DMS53 (cell line): ENCODE measurements at regions not wholly inside any gene's neighbourhood (a gene's known extent, or its start where the extent isn't known, plus 50 kb on each side); places are given as distances from the start of the nearest gene placed in this dataset.

ENCODE experiments used
- DNase-seq: peaks from one replicate; lab custom pipeline; 2025; lab: John Stamatoyannopoulos, UW

- no peak for DNase-seq
Observed at GRCh38 chr3:106611841-106612240, 743.0 kb upstream of the CBLB start.

DNA sequence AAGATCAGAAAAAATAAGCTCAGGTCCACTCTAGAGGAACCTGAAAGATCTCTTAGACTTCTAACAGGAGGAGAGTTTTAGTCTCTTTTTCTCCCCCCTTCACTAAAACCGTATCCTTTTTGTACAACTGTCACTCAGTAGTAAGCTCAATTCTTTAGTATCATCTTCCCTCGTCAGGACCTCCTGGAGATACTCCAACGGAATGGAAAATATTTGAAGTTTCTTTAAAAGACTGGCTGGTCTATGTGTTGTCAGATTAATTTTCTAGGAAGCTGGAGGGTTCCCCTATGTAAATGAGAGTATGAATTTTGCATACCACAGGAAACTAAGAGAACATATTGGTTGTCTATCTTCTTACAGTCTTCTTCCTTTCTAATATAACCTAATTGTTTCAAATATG is 747.7 kb upstream of the CBLB start:
- no peak for DNase-seq

GRCh38 chr3:106617276-106617675 is 748.5 kb upstream of the CBLB start:
- DNase-seq: no peak

DNA sequence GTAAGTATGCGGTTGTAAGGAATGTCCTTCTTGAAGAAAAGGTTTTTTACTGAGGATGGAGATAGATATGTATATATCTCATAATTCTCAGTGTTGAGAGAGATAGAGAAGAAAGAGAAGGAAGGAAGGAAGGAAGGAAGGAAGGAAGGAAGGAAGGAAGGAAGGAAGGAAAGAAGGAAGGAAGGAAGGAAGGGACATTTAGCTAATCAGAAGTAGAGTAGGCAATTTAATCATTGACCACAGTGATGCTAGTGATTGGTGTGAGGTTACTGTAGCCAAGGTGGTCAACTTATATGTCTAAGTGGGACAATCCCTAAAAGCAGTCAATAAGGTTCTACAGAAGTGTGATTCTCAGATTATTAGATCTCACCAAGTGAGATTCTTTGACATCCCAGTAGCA is 751.8 kb upstream of the CBLB start:
- DNase-seq: no peak

DNA sequence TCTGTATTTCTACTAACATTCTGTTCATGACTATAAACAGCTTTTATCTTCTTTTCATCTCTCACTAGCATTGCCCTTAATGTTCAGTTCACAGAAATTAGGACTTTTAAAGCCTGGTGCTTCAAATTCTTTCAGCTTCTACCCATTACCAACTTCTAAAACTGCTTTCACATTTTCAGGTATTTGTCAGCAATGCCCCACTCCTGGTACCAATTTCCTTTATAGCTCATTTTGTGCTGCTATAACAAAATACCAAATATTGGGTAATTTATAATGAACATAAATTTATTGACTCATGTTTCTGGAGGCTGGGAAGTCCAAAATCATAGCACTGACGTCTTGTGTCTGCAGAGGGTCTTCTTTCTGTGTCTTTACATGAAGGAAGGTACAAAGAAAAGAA is 753.1 kb upstream of the CCDC54 start:
- no peak for DNase-seq

GRCh38 chr3:106628407-106628806 is 748.8 kb upstream of the CCDC54 start:
- peak; percentile 60 for DNase-seq

DNA sequence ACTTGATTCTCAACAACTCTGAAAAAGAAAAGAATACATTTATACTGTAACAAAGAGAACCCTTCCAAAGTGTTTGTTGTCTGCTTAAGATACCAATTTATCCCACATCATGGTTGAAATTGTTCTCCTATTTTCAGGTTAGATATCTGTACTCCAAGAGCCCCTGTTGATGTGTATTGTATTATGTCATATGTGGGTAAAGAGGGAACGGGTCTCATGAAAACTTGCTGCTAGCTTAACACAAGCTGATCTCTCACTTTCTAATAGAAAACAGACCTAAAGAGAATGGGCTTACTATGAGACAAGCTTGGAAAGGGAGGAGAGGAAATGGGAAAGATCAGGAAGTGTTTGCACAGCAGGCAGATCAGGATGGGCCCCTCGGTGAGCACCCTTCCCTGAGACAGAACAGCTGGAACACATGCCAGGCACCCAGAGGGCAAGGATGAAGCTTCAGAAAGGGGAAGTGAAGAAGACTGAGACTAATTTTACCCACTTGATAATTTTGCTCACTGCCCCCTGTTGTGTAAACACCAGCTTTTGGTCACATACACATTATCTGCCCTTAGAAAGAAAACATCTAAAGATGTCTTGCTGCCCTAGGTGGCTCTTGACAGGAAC is 747.9 kb upstream of the CCDC54 start:
- DNase-seq: peak; percentile 40

GRCh38 chr3:106631373-106632108 is 745.7 kb upstream of the CCDC54 start:
- no peak for DNase-seq

DNA sequence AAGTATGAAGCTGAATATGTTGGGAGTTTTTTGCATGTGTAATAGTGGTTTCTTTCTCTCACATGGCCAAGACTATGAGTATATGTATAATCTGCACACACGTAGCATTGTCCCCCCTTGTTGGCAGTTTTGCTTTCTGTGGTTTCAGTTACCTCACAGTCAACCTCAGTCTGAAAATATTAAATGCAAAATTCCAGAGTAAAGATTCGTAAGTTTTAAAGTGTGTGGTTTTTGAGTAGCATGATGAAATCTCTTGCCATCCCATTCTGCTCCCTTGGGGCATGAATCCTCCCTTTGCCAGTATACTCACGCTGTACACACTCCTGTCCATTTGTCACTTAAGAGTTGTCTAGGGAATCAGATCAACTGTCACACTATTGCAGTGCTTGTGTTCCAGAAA is 742.0 kb upstream of the CCDC54 start:
- no peak for DNase-seq

DNA sequence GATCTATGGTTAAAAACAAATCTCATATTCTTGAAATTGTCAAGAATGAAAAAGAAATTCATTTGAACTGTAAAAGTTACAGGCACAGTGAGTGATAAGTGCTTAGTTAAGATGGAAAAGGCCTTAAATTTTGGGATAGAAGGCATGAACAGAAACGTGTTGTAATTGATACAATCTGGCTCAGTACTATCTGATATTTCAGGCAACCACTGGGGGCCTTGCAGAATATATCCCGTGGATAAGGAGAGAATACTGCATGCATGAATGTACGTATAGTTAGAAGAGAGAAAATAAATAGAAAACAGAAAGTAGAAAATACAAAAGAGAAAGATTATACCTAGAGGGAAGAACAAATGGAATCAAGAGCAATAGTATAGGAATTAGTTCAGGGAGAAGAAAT is 741.4 kb upstream of the CCDC54 start:
- DNase-seq: no peak

DNA sequence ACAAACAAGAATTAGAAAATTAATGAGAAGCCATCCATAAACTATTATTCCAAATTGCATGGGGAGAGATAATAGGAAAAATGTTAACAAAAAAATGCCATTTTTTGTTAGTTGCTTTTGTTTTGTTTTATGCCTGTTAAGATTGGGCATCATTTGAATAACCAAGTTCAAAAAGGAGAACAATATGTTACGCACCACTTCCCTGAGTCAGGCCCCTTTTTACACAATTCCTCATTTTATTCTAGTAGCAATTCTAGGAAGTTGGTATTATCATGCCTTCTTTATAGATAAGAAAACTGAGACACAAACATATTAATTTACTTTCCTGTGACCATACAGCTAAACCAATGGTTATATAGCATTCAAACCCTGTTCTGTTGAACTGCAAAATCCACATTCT is 736.9 kb upstream of the CCDC54 start:
- no peak for DNase-seq

DNA sequence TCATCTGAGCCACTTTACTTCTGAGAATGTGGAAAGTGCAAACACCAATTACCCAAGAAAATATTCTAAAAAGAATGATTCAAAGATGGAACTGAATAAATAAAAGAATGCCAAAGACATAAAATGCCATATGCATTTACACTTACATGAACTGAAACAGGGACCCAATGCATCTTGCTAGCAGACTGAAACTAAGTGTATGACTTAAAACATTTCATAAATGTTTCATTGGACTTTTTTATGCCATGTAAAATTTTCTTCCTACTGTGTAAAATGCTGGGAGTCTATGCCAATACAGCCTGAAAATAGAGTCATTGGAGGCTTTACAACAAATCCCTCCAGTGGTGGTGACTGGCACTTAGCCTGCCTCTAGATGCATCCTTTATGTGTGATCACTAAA is 735.1 kb upstream of the CCDC54 start:
- DNase-seq: no peak

GRCh38 chr3:106643684-106644161 is 733.5 kb upstream of the CCDC54 start:
- no peak for DNase-seq

GRCh38 chr3:106673926-106674569 is 703.2 kb upstream of the CCDC54 start:
- DNase-seq: no peak

GRCh38 chr3:106675451-106675850 is 701.8 kb upstream of the CCDC54 start:
- no peak for DNase-seq

GRCh38 chr3:106678657-106679390 is 698.4 kb upstream of the CCDC54 start:
- DNase-seq: peak; percentile 45

DNA sequence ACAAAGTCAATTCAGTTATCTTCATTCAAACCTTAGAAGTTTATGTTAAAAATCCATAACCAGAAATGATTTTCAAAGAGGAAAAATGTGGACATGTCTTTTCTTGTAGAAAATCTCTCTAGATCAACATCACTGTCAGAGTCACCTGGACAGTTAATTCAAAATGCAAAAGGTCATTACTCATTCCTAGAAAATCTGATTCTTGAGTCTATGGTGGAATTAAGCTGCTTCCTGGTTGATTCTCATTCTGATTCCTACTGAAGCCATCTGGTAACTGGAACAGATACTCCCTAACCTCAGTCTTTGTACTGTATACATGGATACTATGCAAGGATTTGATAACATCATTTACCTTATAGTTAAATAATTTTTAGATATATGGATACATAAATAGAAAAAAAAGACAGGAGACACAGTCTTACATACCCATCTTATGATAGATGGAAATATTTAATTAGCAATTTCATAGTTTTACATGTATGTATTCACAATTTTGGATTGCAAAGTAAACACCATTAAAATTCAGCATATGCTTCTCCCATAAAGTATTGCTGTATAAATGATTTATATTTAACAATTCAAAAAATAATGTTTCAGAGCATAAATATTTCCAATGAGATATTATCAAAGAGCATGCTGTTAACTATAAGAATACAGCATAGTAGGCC is 693.2 kb upstream of the CCDC54 start:
- DNase-seq: no peak

DNA sequence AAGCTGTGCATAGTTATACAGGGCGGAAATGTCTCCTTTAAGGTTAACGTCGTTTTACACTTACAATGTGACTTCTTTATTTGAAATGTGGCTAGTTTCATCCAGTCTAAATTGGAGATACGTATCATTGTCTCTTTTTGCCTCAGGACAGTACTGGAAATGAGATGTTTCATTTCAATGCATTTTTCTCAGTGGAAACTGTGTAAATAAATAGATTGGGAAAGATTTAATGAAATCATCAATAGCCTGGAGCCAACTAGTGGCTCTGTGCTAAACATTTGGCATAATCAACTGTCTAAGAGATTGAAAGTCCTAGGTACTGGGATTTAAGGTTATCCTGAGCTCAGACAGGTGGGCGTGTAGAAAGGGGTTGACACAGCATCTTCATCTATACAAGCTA is 691.5 kb upstream of the CCDC54 start:
- DNase-seq: no peak

- no peak for DNase-seq
Observed at GRCh38 chr3:106687905-106688304, 689.3 kb upstream of the CCDC54 start.

GRCh38 chr3:106688464-106688863 is 688.8 kb upstream of the CCDC54 start:
- peak; percentile 15 for DNase-seq

DNA sequence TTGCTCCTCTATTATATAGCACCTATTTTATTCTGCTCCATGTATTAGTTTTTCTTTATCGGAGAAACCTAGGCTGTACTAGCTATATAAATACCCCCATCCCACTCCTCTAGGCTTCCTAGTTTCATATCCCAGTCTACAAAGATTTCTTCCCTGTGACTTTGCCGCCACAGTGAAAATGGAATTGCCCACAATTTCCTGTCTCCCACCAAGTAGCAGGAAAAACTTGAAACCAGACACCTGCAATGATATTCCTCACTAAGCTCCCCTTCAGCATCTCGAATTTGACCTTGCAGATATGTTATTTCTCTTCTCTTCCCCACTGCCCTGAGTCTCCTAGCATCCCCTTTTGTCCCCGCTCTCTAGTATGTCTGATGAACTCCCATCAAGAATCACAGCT is 685.8 kb upstream of the CCDC54 start:
- no peak for DNase-seq

- DNase-seq: no peak
Observed at GRCh38 chr3:106692624-106693023, 684.6 kb upstream of the CCDC54 start.
